GM12878 (cell line): ENCODE measurements at regions not wholly inside any gene's neighbourhood (a gene's known extent, or its start where the extent isn't known, plus 50 kb on each side); places are given as distances from the start of the nearest gene placed in this dataset.

Source experiments
- ATAC-seq: fragments of 200-7000 bp; cut with Tn5 transposase; 3 replicates; pipeline ENCODE4 v1.9.1; 2020; ENCODE audit warnings: mild to moderate bottlenecking, moderate library complexity
- BruUV-seq: library from RNA; stranded (reverse); fragments of 400-500 nt; replicated peaks from 2 replicates; lab custom pipeline; 2021; lab: Mats Ljungman, UMichigan
- CTCF ChIA-PET: fragments of 300-600 bp; sonication (Branson Sonifier 250); formaldehyde crosslinking; extraction: SDS; loops from one replicate; lab custom pipeline; 2021; ENCODE audit warnings: inconsistent platforms; lab: Yijun Ruan, JAX
- POLR2A ChIA-PET: fragments of 350-600 bp; formaldehyde crosslinking; extraction: SDS; loops from one replicate; lab custom pipeline; 2021; ENCODE audit warnings: inconsistent platforms; lab: Charles Lee
- RAD21 ChIA-PET: fragments of 300-600 bp; sonication (Branson Sonifier 250); formaldehyde crosslinking; loops from one replicate; lab custom pipeline; 2023; ENCODE audit warnings: antibody characterized with exemption; ENCODE audit not compliant: unreplicated experiment; lab: Charles Lee
- SMC1A ChIA-PET: fragments of 300-600 bp; sonication (Branson Sonifier 250); formaldehyde crosslinking; loops from one replicate; lab custom pipeline; 2023; ENCODE audit not compliant: unreplicated experiment, uncharacterized antibody; lab: Charles Lee
- DNase-seq: peaks from one replicate; pipeline ENCODE4 v3.0.0-alpha.2; 2011; ENCODE audit warnings: low read depth, low spot score
- FAIRE-seq: peaks from 3 replicates; lab custom pipeline; 2011; peaks lifted over from hg19 to GRCh38; lab: Jason Lieb, UNC
- H2AFZ ChIP-seq: 2 replicates; pipeline ENCODE4 v1.6.0; 2011; ENCODE audit warnings: low read depth, low read length, control low read depth; ENCODE audit not compliant: control insufficient read depth
- H3K27ac ChIP-seq: 2 replicates; pipeline ENCODE4 v1.5.1; 2011; ENCODE audit warnings: control low read depth; ENCODE audit not compliant: control insufficient read depth, insufficient read depth
- H3K27me3 ChIP-seq, 2 experiments: replicated peaks in 1 of 2; 2 replicates each; pipeline versions ENCODE4 v1.6.0 to v1.6.1; 2011; ENCODE audit warnings: low read length in 1 of 2; ENCODE audit not compliant: control insufficient read depth in 2 of 2, insufficient read depth in 2 of 2
- H3K36me3 ChIP-seq, 2 experiments: 2 replicates each; pipeline ENCODE4 v1.5.1; 2011; ENCODE audit warnings: low read length in 1 of 2; ENCODE audit not compliant: control insufficient read depth in 2 of 2, insufficient read depth in 2 of 2
- H3K4me1 ChIP-seq: 2 replicates; pipeline ENCODE4 v1.6.1; 2011; ENCODE audit warnings: mild to moderate bottlenecking, low read length, moderate library complexity, mixed read lengths; ENCODE audit not compliant: control insufficient read depth, insufficient read depth
- H3K4me2 ChIP-seq: 2 replicates; pipeline ENCODE4 v1.6.0; 2011; ENCODE audit warnings: control low read depth; ENCODE audit not compliant: control insufficient read depth, insufficient read depth
- H3K4me3 ChIP-seq: fragments of 200-600 bp; sonication (generic); 2 replicates; pipeline ENCODE4 v1.5.1; 2016
- H3K79me2 ChIP-seq: 2 replicates; pipeline ENCODE4 v1.6.0; 2011; ENCODE audit warnings: low read length; ENCODE audit not compliant: control insufficient read depth, insufficient read depth
- H3K9ac ChIP-seq: 2 replicates; pipeline ENCODE4 v1.8.0; 2011; ENCODE audit warnings: low read length, control low read depth, mixed read lengths; ENCODE audit not compliant: control insufficient read depth, insufficient read depth
- H3K9me3 ChIP-seq: replicated peaks from 3 replicates; pipeline ENCODE4 v1.5.1; 2011; ENCODE audit warnings: mild to moderate bottlenecking, low read length; ENCODE audit not compliant: control insufficient read depth, insufficient read depth
- H4K20me1 ChIP-seq: 2 replicates; pipeline ENCODE4 v1.6.0; 2011; ENCODE audit not compliant: control insufficient read depth, insufficient read depth
- BCL11A ChIP-seq: IDR thresholded peaks from 2 replicates; pipeline ENCODE4 v1.6.1; 2011; ENCODE audit warnings: low read depth, low read length
- CTCF ChIP-seq, 3 experiments: IDR thresholded peaks in 2 of 3; conservative IDR thresholded peaks in 1 of 3; 2 replicates each; pipeline ENCODE4 v1.5.1; 2011; ENCODE audit warnings: low read depth in 3 of 3, low read length in 3 of 3, mild to moderate bottlenecking in 3 of 3, control low read depth in 2 of 3, moderate library complexity in 2 of 3, inconsistent platforms in 1 of 3, mixed read lengths in 1 of 3; ENCODE audit not compliant: control insufficient read depth in 2 of 3, insufficient read depth in 1 of 3; ENCODE audit errors: extremely low read depth in 1 of 3
- EZH2 ChIP-seq: IDR thresholded peaks from 2 replicates; pipeline ENCODE4 v1.6.1; 2012; ENCODE audit warnings: low read depth, mild to moderate bottlenecking, control low read depth, inconsistent platforms, low read length, borderline replicate concordance; ENCODE audit not compliant: control insufficient read depth
- MTA3 ChIP-seq: IDR thresholded peaks from 2 replicates; pipeline ENCODE4 v1.6.1; 2012; ENCODE audit warnings: low read length, inconsistent platforms, borderline replicate concordance
- POLR2AphosphoS5 ChIP-seq: IDR thresholded peaks from 2 replicates; pipeline ENCODE4 v1.6.1; 2011; ENCODE audit warnings: mild to moderate bottlenecking, low read length, inconsistent platforms
- RAD21 ChIP-seq: IDR thresholded peaks from 2 replicates; pipeline ENCODE4 v1.6.1; 2011; ENCODE audit warnings: mild to moderate bottlenecking, low read depth, low read length, moderate library complexity; ENCODE audit not compliant: insufficient read depth
- SKIL ChIP-seq: fragments of 450-650 bp; IDR thresholded peaks from 2 replicates; pipeline ENCODE4 v1.6.1; 2017; ENCODE audit warnings: mild to moderate bottlenecking, low read depth, inconsistent platforms; ENCODE audit not compliant: poor library complexity, severe bottlenecking
- TBL1XR1 ChIP-seq: IDR thresholded peaks from 2 replicates; pipeline ENCODE4 v1.6.1; 2012; ENCODE audit warnings: low read depth, low read length, improper control_type of control experiment
- whole genome bisulfite sequencing: methylation state at CpG from one replicate; pipeline ENCODE4 v1.1.6; 2016; ENCODE audit warnings: low lambda C conversion rate; ENCODE audit not compliant: insufficient replicate concordance, insufficient coverage; ENCODE audit errors: missing lambda C conversion rate; 5-methylcytosine and 5-hydroxymethylcytosine counted together
- in situ Hi-C: fragments of 300-500 bp; cut with MboI; formaldehyde crosslinking; loops from 9 replicates; pipeline ENCODE4 v1.14.3; 2018; ENCODE audit warnings: mixed read lengths
- intact Hi-C: fragments of 100-400 bp; cut with micrococcal nuclease; formaldehyde crosslinking; loops from one replicate; pipeline ENCODE4 v1.14.2; 2022; ENCODE audit not compliant: unreplicated experiment

GRCh38 chr12:116673681-116674111 lies 64.2 kb downstream of the SPRING1 start:
- Histone ChIP-seq H3K36me3 (no peaks in the 10 kb centered on the region), H3K79me2 (no peaks in the 10 kb centered on the region), H3K27ac (peak overlapping the region; percentile 51), H3K9me3 (no peaks in the 10 kb centered on the region), H3K4me1 (peaks cover 23% of the 10 kb centered on the region), H3K4me2 (peak overlapping the region; percentile 91), H4K20me1 (no peaks in the 10 kb centered on the region), H3K27me3 (no peaks in the 10 kb centered on the region), H2AFZ (no peak overlapping the region), H3K4me3 (no peak overlapping the region), H3K9ac (0 out of 2 replicates have a peak overlapping the region, but pooled peaks have one; percentile 19)
- POLR2A ChIA-PET = interaction anchor here (0.7 kb wide), 1 partner anchor 114 kb away, joined by 4 read pairs; the partner anchor contains the start of gene MAP1LC3B2
- intact Hi-C loops = loop anchor here (1.0 kb wide), 1 partner anchor 334 kb away; no protein-coding TSS in a partner anchor
- FAIRE-seq (no peak), ATAC-seq (no peak), DNase-seq (no peak)
- RAD21 ChIA-PET = interaction anchor here (0.8 to 1.6 kb wide), 3 partner anchors 16 to 134 kb away, joined by 3 to 7 read pairs (median 3); no protein-coding TSS in a partner anchor
- in situ Hi-C loops = no loop called here
- CTCF ChIA-PET = interaction anchor here (0.9 to 1.5 kb wide), 6 partner anchors 9 to 1447 kb away, joined by 3 to 4 read pairs (median 3); no protein-coding TSS in a partner anchor
- TF ChIP-seq BCL11A = no peak
- TF ChIP-seq SKIL = no peak
- TF ChIP-seq POLR2AphosphoS5 = no peak
- 0 out of 2 replicates have a peak, but pooled peaks have one; percentile 9 for TF ChIP-seq MTA3
- TF ChIP-seq TBL1XR1 = no peak
- no peak for TF ChIP-seq EZH2
- 0 out of 2 replicates have a peak, but pooled peaks have one; percentile 7 for TF ChIP-seq RAD21
- TF ChIP-seq CTCF (IDR thresholded peaks at IDR 0.05 in 2 of 3, conservative IDR thresholded peaks at IDR 0.05 in 1 of 3; ENCODE audit: control insufficient read depth in 2 of 3, extremely low read depth in 1 of 3, insufficient read depth in 1 of 3, low read depth in 3 of 3, low read length in 3 of 3) = peak in 1 of 3 experiments; percentile 18; a peak in 1 of 6 replicates
- no TSS peak for BruUV-seq
- SMC1A ChIA-PET = interaction anchor here (0.9 to 1.6 kb wide), 5 partner anchors 10 to 312 kb away, joined by 3 to 7 read pairs (median 4); partner anchors contain the start of gene MAP1LC3B2
- whole genome bisulfite sequencing = 24% methylated on average over 8 of the region's 8 CpGs
